ENCODE measurements at regions not wholly inside any gene's neighbourhood (a gene's known extent, or its start where the extent isn't known, plus 50 kb on each side); places are given as distances from the start of the nearest gene placed in this dataset.

DNA sequence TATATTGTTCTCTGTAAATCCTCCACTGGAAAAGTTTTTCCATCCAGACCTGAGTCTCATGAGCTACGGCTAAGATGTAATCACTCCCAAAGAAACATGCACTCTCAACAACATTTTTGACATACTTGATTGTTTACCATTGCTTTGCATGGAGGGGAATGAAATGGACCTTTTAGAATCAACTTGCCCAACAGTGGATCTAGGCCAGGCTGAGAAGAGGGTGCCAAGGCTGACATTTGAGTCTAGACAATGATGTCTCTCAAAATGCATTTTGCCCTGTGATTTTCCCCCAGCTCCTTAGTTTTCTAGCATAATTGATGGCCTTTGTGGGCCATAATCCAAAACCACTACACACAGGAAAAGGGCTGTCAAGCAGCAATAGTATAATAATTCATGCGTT is 297.9 kb upstream of the KLF6 start:
- CTCF ChIA-PET = no interaction called here
- ATAC-seq (no peak), DNase-seq (no peak)
- Mint-ChIP-seq H3K27ac (no peak overlapping the region), H3K4me3 (no peak overlapping the region), H3K9me3 (ENCODE audit: low read depth) (no peaks in the 10 kb centered on the region), H3K27me3 (no peaks in the 10 kb centered on the region), H3K36me3 (peaks cover 8% of the 10 kb centered on the region), H3K4me1 (peaks cover 23% of the 10 kb centered on the region)

DNA sequence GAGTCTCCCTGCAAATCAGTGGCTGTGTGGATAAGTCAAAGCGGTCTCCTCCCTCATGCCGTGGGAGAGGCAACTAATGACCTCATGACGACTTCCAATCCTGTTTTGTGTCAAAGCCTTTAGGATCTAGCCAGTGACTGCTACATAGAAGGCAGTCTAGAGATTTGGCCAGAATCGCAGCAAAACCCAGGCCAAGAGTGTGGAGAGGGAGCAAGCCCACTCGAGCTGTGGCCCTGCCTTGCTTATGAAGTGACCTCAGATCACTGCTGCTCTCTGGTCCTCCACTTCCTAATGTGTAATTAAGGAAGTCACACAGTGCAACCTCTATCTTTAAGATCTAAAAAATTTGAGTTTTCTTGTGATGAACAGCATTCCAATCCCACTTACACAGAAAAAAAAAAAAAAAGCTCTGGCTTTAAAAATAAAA is 296.7 kb upstream of the KLF6 start:
- CTCF ChIA-PET = interaction anchor here (0.7 kb wide), 1 partner anchor 13 kb away, joined by 3 read pairs; no protein-coding TSS in a partner anchor
- H3K4me3 Mint-ChIP-seq = no peak overlapping the region
- no peaks in the 10 kb centered on the region for H3K9me3 Mint-ChIP-seq (ENCODE audit: low read depth)
- peaks cover 28% of the 10 kb centered on the region for H3K4me1 Mint-ChIP-seq
- ATAC-seq (no peak), DNase-seq (no peak)
- no peaks in the 10 kb centered on the region for H3K27me3 Mint-ChIP-seq
- H3K27ac Mint-ChIP-seq = no peak overlapping the region
- peaks cover 8% of the 10 kb centered on the region for H3K36me3 Mint-ChIP-seq

- CTCF ChIA-PET = interaction anchor here (1.1 to 1.3 kb wide), 2 partner anchors 12 to 111 kb away, joined by 3 read pairs; no protein-coding TSS in a partner anchor
- H3K27me3 Mint-ChIP-seq = no peaks in the 10 kb centered on the region
- no peak for ATAC-seq
- H3K4me3 Mint-ChIP-seq = no peak overlapping the region
- no peak for DNase-seq
- H3K27ac Mint-ChIP-seq = peak overlapping the region; percentile 72
- no peaks in the 10 kb centered on the region for H3K9me3 Mint-ChIP-seq (ENCODE audit: low read depth)
- peaks cover 38% of the 10 kb centered on the region for H3K4me1 Mint-ChIP-seq
- H3K36me3 Mint-ChIP-seq = peaks cover 14% of the 10 kb centered on the region
These were observed 295.3 kb upstream of the KLF6 start for GRCh38 chr10:4080225-4080805.

- CTCF ChIA-PET = interaction anchor here (1.1 to 1.3 kb wide), 2 partner anchors 12 to 110 kb away, joined by 3 read pairs; no protein-coding TSS in a partner anchor
- DNase-seq = no peak
- H3K9me3 Mint-ChIP-seq (ENCODE audit: low read depth) = no peaks in the 10 kb centered on the region
- H3K4me3 Mint-ChIP-seq = no peak overlapping the region
- peak overlapping the region; percentile 43 for H3K27ac Mint-ChIP-seq
- no peak for ATAC-seq
- no peaks in the 10 kb centered on the region for H3K27me3 Mint-ChIP-seq
- peaks cover 15% of the 10 kb centered on the region for H3K36me3 Mint-ChIP-seq
- H3K4me1 Mint-ChIP-seq = peaks cover 43% of the 10 kb centered on the region
These were observed 294.8 kb upstream of the KLF6 start for GRCh38 chr10:4079803-4080202.

DNA sequence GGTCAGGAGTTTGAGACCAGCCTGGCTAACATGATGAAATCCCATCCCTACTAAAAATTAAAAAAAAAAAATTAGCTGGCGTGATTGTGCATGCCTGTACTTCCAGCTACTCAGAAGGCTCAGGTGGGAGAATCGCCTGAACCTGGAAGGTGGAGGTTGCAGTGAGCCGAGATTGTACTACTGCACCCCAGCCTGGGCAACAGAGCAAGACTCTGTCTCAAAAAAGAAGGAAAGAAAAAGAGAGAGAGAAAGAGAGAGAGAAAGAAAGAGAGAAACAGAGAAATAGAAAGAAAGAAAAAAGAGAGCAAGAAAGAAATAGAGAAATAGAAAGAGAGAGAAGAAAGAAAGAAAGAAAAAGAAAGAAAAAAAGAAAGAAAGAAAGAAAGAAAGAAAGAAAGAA is 292.8 kb upstream of the KLF6 start:
- H3K27me3 Mint-ChIP-seq = no peaks in the 10 kb centered on the region
- CTCF ChIA-PET = no interaction called here
- H3K36me3 Mint-ChIP-seq = peaks cover 19% of the 10 kb centered on the region
- no peak overlapping the region for H3K27ac Mint-ChIP-seq
- no peak overlapping the region for H3K4me3 Mint-ChIP-seq
- ATAC-seq (no peak), DNase-seq (no peak)
- no peaks in the 10 kb centered on the region for H3K9me3 Mint-ChIP-seq (ENCODE audit: low read depth)
- H3K4me1 Mint-ChIP-seq = peaks cover 54% of the 10 kb centered on the region

DNA sequence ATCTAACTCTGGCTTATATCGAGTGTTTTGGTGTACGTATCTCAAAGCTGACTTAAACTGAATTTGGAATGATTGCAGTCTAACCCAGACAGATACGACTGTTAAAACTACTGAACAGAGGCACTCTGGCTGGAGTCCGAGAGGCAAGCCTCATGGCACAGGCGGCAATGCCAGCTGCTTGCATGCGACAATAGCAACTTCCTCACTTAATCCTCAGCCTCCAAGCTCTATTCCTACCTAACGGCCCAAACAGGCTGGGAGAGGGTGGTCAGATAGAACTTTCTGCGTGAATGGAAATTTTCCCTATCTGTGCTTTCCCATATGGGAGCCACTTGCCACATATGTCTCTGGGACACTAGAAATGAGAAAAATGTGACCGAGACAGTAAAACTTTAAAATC is 292.0 kb upstream of the KLF6 start:
- CTCF ChIA-PET = no interaction called here
- H3K27ac Mint-ChIP-seq = no peak overlapping the region

GRCh38 chr10:4075443-4075842 is 290.4 kb upstream of the KLF6 start:
- Mint-ChIP-seq H3K36me3 (peaks cover 16% of the 10 kb centered on the region), H3K27ac (peak overlapping the region; percentile 84), H3K4me3 (no peak overlapping the region), H3K4me1 (peaks cover 43% of the 10 kb centered on the region), H3K27me3 (no peaks in the 10 kb centered on the region), H3K9me3 (ENCODE audit: low read depth) (no peaks in the 10 kb centered on the region)
- no peak for DNase-seq
- CTCF ChIA-PET = interaction anchor here (1.4 kb wide), 1 partner anchor 16 kb away, joined by 4 read pairs; no protein-coding TSS in a partner anchor
- ATAC-seq = no peak

More for the DNA sequence above, 292.0 kb upstream of the KLF6 start:
- Mint-ChIP-seq H3K9me3 (ENCODE audit: low read depth) (no peaks in the 10 kb centered on the region), H3K27me3 (no peaks in the 10 kb centered on the region), H3K4me3 (no peak overlapping the region), H3K36me3 (peaks cover 19% of the 10 kb centered on the region), H3K4me1 (peaks cover 54% of the 10 kb centered on the region)
- no peak for ATAC-seq
- no peak for DNase-seq

GRCh38 chr10:4074545-4075407 is 289.8 kb upstream of the KLF6 start:
- Mint-ChIP-seq H3K27ac (peak overlapping the region; percentile 84), H3K27me3 (no peaks in the 10 kb centered on the region), H3K9me3 (ENCODE audit: low read depth) (no peaks in the 10 kb centered on the region), H3K4me1 (peaks cover 37% of the 10 kb centered on the region), H3K36me3 (peaks cover 13% of the 10 kb centered on the region), H3K4me3 (peak overlapping the region; percentile 49)
- ATAC-seq (peak; percentile 61), DNase-seq (no peak)
- CTCF ChIA-PET = interaction anchor here (1.4 kb wide), 1 partner anchor 15 kb away, joined by 4 read pairs; no protein-coding TSS in a partner anchor

DNA sequence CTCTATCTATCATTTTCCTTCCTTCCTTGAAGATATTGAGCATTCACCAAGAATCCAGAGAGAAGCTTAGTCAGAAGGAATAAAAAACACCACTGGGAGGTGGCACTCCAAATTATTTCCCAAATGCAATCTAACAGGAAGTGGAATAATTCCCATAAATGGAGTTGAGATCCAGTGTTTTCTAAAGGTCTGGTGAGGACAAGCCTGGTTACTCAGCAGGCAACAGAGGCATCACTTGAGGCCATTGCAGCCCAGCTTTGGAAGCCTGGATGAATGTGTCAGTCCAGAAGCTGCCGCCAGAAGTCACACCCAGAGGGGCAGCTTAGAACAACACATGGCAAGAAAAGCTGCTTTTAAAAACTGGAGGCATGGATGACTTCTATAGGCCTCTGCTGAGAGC is 288.9 kb upstream of the KLF6 start:
- Mint-ChIP-seq H3K27ac (no peak overlapping the region), H3K4me1 (peaks cover 32% of the 10 kb centered on the region), H3K27me3 (no peaks in the 10 kb centered on the region), H3K4me3 (no peak overlapping the region), H3K9me3 (ENCODE audit: low read depth) (no peaks in the 10 kb centered on the region), H3K36me3 (peaks cover 10% of the 10 kb centered on the region)
- no peak for DNase-seq
- ATAC-seq = no peak
- CTCF ChIA-PET = interaction anchor here (1.4 kb wide), 1 partner anchor 14 kb away, joined by 4 read pairs; no protein-coding TSS in a partner anchor

DNA sequence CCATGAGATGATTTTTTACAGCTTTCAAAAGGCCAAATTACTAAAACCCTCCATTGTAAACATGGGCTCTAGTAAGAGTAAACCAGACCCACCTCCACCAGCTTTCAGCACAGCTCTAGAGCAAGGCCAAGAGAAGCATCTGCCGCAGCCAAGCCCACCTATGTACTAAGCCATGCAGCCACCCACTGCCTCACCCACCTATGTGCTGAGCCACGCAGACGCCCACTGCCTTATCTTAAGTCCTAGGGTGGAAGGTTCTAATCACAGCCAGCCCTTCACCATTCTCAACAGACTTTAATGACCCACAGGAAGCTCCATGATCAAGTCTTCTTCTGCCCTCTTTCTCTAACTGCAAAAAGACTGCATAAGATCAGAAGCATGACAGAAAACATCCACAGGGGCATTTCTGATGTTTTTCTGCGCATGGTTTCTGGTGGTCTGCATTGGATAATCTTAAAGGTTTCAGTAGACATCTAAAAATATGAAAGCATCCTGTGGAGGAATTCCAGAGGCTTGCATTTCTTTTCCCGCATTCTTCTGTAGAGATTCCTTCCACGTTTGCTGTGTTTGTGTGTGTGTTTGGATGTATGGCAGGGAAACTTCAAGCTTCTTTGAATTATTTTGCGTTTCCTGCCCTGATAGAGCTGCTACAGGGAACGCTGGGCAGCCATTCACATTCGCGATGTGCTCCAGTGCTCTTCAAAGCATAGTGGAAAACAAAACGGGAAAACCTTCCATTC is 286.1 kb upstream of the KLF6 start:
- ATAC-seq (no peak), DNase-seq (no peak)
- Mint-ChIP-seq H3K4me3 (no peak overlapping the region), H3K4me1 (peaks cover 26% of the 10 kb centered on the region), H3K9me3 (ENCODE audit: low read depth) (no peaks in the 10 kb centered on the region), H3K27me3 (no peaks in the 10 kb centered on the region), H3K27ac (no peak overlapping the region), H3K36me3 (peaks cover 11% of the 10 kb centered on the region)
- CTCF ChIA-PET = no interaction called here

GRCh38 chr10:4070184-4070583 is 285.2 kb upstream of the KLF6 start:
- CTCF ChIA-PET = no interaction called here
- ATAC-seq = no peak
- H3K4me3 Mint-ChIP-seq = no peak overlapping the region
- H3K4me1 Mint-ChIP-seq = peaks cover 22% of the 10 kb centered on the region
- no peaks in the 10 kb centered on the region for H3K27me3 Mint-ChIP-seq
- H3K9me3 Mint-ChIP-seq (ENCODE audit: low read depth) = no peaks in the 10 kb centered on the region
- H3K36me3 Mint-ChIP-seq = peaks cover 5% of the 10 kb centered on the region
- no peak overlapping the region for H3K27ac Mint-ChIP-seq
- DNase-seq = no peak

- H3K9me3 Mint-ChIP-seq (ENCODE audit: low read depth) = no peaks in the 10 kb centered on the region
- no peak overlapping the region for H3K27ac Mint-ChIP-seq
- H3K36me3 Mint-ChIP-seq = peaks cover 2% of the 10 kb centered on the region
- H3K4me1 Mint-ChIP-seq = peaks cover 15% of the 10 kb centered on the region
- CTCF ChIA-PET = no interaction called here
- DNase-seq = no peak
- ATAC-seq = no peak
- no peaks in the 10 kb centered on the region for H3K27me3 Mint-ChIP-seq
- no peak overlapping the region for H3K4me3 Mint-ChIP-seq
These were observed 284.5 kb upstream of the KLF6 start for GRCh38 chr10:4069491-4069890.

- no peak for ATAC-seq
- Mint-ChIP-seq H3K9me3 (ENCODE audit: low read depth) (no peaks in the 10 kb centered on the region), H3K4me3 (no peak overlapping the region), H3K36me3 (peaks cover 1% of the 10 kb centered on the region), H3K27me3 (no peaks in the 10 kb centered on the region), H3K4me1 (peaks cover 8% of the 10 kb centered on the region), H3K27ac (no peak overlapping the region)
- DNase-seq = no peak
- CTCF ChIA-PET = interaction anchor here (0.9 kb wide), 1 partner anchor 11 kb away, joined by 3 read pairs; no protein-coding TSS in a partner anchor
These were observed 283.6 kb upstream of the KLF6 start for GRCh38 chr10:4068629-4069028.
